ENCODE measurements at regions not wholly inside any gene's neighbourhood (a gene's known extent, or its start where the extent isn't known, plus 50 kb on each side); places are given as distances from the start of the nearest gene placed in this dataset.

DNA sequence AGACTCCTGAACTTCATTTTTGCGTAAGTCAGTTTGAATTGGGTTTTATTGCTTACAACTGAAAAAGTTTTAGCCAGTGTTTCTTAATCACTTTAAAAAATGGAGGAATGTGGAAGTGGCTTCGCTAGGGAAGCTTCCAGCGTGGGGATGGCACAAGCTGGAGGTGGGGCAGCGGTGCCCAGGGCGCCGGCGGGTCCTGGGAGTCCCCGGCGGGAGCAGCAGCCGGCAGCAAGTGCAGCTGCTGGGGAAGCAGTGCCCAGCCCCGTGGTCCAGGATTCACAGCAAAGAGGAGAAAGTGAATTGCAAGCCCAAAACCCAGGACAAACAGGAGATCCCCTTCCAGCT, 301.8 kb upstream of the PROK2 start:
- no peaks in the 10 kb centered on the region for H3K4me1 ChIP-seq (ENCODE audit: insufficient read depth, poor library complexity, severe bottlenecking)
- ATAC-seq (ENCODE audit: low read depth) (no peak), DNase-seq (ENCODE audit: low spot score) (no peak)
- no peaks in the 10 kb centered on the region for H3K36me3 ChIP-seq (ENCODE audit: low read depth)
- H3K4me3 ChIP-seq (ENCODE audit: severe bottlenecking) = no peak overlapping the region
- TF ChIP-seq, protein P1, sequence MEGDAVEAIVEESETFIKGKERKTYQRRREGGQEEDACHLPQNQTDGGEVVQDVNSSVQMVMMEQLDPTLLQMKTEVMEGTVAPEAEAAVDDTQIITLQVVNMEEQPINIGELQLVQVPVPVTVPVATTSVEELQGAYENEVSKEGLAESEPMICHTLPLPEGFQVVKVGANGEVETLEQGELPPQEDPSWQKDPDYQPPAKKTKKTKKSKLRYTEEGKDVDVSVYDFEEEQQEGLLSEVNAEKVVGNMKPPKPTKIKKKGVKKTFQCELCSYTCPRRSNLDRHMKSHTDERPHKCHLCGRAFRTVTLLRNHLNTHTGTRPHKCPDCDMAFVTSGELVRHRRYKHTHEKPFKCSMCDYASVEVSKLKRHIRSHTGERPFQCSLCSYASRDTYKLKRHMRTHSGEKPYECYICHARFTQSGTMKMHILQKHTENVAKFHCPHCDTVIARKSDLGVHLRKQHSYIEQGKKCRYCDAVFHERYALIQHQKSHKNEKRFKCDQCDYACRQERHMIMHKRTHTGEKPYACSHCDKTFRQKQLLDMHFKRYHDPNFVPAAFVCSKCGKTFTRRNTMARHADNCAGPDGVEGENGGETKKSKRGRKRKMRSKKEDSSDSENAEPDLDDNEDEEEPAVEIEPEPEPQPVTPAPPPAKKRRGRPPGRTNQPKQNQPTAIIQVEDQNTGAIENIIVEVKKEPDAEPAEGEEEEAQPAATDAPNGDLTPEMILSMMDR (IDR thresholded peaks at IDR 0.05; ENCODE audit: poor library complexity, severe bottlenecking) = no peak
- no peak overlapping the region for H3K27ac ChIP-seq (ENCODE audit: poor library complexity, severe bottlenecking)
- H3K27me3 ChIP-seq (ENCODE audit: insufficient read depth, poor library complexity, severe bottlenecking) = no peaks in the 10 kb centered on the region
- no peaks in the 10 kb centered on the region for H3K9me3 ChIP-seq (ENCODE audit: severe bottlenecking)

DNA sequence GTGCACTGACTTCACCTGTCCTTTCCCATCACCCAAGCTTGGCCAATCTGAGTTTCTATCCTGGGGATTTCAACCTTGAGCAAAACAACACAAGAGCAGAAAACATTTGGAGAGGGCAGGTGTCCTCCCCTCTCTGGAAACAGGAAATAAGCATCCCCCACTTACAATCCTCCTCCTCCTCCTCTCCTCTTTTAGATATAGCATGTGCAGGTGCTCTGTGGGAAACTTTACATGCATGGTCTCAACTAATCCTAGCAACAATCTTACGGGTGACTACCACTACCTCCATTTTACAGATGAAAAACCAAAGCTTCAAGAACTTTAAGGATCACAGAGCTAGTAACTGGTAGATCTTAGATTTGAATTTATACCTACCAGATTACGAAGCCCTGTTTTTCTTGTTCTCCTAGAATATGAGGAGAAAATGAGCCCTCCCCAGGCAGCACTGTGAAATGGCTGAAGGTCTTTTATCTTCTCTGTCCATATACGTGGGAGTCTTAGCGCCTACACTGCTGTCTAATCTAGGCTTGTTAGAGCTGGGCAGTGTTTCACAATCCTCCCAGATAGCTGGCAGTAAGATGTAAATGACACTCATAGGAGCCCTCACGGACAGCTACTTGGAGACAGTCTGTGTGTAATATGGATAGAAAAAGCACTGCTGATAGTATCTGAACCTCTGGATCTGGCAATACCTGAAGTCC, 301.2 kb upstream of the PROK2 start:
- Histone ChIP-seq H3K9me3 (ENCODE audit: severe bottlenecking) (no peaks in the 10 kb centered on the region), H3K27ac (ENCODE audit: poor library complexity, severe bottlenecking) (no peak overlapping the region), H3K36me3 (ENCODE audit: low read depth) (no peaks in the 10 kb centered on the region), H3K4me3 (ENCODE audit: severe bottlenecking) (no peak overlapping the region), H3K4me1 (ENCODE audit: insufficient read depth, poor library complexity, severe bottlenecking) (no peaks in the 10 kb centered on the region), H3K27me3 (ENCODE audit: insufficient read depth, poor library complexity, severe bottlenecking) (no peaks in the 10 kb centered on the region)
- no peak for ATAC-seq (ENCODE audit: low read depth)
- TF ChIP-seq, protein P1 (IDR thresholded peaks at IDR 0.05; ENCODE audit: poor library complexity, severe bottlenecking) = no peak
- no peak for DNase-seq (ENCODE audit: low spot score)

DNA sequence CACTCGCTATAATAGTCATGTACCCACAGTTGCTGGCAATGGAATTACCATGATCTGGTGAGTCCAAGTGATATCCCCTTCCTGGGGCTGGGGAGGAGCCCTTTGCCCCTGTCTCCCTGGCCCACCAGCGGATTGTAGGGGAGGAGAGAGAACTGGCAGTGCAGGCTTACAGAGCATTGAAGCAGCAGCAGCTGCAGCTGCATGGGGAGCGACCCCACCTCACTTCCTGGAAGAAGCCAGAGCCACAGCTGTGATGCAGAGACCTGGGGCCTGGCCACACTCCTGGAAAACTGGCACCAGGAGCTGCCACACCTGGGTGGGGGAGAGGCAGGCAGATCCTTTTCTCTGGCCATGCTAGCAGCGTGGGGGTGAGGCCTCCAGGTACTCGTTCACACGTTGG, 300.1 kb upstream of the PROK2 start:
- Histone ChIP-seq H3K9me3 (ENCODE audit: severe bottlenecking) (no peaks in the 10 kb centered on the region), H3K27me3 (ENCODE audit: insufficient read depth, poor library complexity, severe bottlenecking) (no peaks in the 10 kb centered on the region), H3K27ac (ENCODE audit: poor library complexity, severe bottlenecking) (no peak overlapping the region), H3K4me1 (ENCODE audit: insufficient read depth, poor library complexity, severe bottlenecking) (no peaks in the 10 kb centered on the region), H3K4me3 (ENCODE audit: severe bottlenecking) (no peak overlapping the region), H3K36me3 (ENCODE audit: low read depth) (no peaks in the 10 kb centered on the region)
- ATAC-seq (ENCODE audit: low read depth) = no peak
- TF ChIP-seq, protein P1 (IDR thresholded peaks at IDR 0.05; ENCODE audit: poor library complexity, severe bottlenecking) = no peak
- DNase-seq (ENCODE audit: low spot score) = no peak

DNA sequence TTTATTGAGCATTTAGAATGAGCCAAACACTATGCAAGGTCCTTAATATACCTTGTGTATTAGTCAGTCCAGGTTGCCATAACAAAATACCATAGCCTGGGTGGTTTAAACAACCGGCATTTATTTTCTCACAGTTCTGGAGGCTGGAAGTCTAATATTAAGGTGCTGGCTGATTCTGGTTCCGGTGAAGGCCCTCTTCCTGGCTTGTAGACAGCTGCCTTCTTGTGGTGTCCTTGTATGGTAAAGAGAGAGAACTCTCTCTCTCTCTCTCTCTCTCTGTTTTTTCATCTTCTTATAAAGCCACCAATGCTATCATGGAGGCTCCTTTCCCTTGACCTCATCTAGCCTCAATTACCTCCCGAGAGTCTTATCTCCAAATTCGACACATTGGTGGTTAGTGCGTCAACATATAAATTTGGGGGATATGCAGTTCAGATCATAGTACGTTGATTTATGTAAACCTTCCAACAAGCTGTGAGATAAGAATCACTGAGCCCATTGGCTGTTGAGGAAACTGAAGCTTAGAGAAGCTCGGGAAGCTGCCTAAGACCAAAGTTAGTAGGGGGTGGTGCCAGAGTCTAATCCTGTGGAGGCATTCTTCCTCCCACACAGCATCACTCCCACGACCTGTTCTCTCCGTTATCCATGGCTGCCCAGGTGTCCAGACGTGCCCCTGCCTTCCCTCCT, 298.0 kb upstream of the PROK2 start:
- Histone ChIP-seq H3K9me3 (ENCODE audit: severe bottlenecking) (no peaks in the 10 kb centered on the region), H3K4me1 (ENCODE audit: insufficient read depth, poor library complexity, severe bottlenecking) (no peaks in the 10 kb centered on the region), H3K27me3 (ENCODE audit: insufficient read depth, poor library complexity, severe bottlenecking) (no peaks in the 10 kb centered on the region), H3K36me3 (ENCODE audit: low read depth) (no peaks in the 10 kb centered on the region), H3K4me3 (ENCODE audit: severe bottlenecking) (no peak overlapping the region), H3K27ac (ENCODE audit: poor library complexity, severe bottlenecking) (no peak overlapping the region)
- no peak for ATAC-seq (ENCODE audit: low read depth)
- TF ChIP-seq, protein P1 (IDR thresholded peaks at IDR 0.05; ENCODE audit: poor library complexity, severe bottlenecking) = no peak
- DNase-seq (ENCODE audit: low spot score) = no peak

DNA sequence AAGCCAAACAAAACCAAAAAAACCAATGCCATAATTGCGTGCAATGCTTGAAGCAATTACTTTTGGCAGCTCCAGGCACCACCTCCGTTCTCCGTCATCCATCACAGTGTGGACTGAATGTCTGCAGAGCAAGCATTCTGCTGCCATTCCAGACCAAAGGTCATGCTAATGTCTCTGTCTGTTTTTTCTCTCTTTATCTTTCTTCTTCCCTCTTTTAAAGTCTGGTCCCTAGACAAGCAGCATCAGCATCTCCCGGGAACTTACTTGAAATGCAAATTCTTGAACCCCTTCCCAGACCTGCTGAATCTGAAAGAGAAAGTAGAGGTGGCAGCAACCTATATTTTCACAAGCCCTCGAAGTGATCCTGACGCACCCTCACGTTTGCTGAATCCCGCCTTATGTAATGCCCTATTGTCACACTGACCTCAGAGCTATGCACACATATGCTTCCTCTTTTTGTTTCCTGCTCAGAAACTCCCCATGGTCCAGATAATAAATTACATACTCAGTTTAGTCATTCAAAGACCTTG, 297.3 kb upstream of the PROK2 start:
- Histone ChIP-seq H3K4me1 (ENCODE audit: insufficient read depth, poor library complexity, severe bottlenecking) (no peaks in the 10 kb centered on the region), H3K36me3 (ENCODE audit: low read depth) (no peaks in the 10 kb centered on the region), H3K9me3 (ENCODE audit: severe bottlenecking) (no peaks in the 10 kb centered on the region), H3K4me3 (ENCODE audit: severe bottlenecking) (no peak overlapping the region), H3K27ac (ENCODE audit: poor library complexity, severe bottlenecking) (no peak overlapping the region), H3K27me3 (ENCODE audit: insufficient read depth, poor library complexity, severe bottlenecking) (no peaks in the 10 kb centered on the region)
- no peak for ATAC-seq (ENCODE audit: low read depth)
- TF ChIP-seq, protein P1 (IDR thresholded peaks at IDR 0.05; ENCODE audit: poor library complexity, severe bottlenecking) = no peak
- no peak for DNase-seq (ENCODE audit: low spot score)
